ENCODE measurements at regions not wholly inside any gene's neighbourhood (a gene's known extent, or its start where the extent isn't known, plus 50 kb on each side); places are given as distances from the start of the nearest gene placed in this dataset.

DNA sequence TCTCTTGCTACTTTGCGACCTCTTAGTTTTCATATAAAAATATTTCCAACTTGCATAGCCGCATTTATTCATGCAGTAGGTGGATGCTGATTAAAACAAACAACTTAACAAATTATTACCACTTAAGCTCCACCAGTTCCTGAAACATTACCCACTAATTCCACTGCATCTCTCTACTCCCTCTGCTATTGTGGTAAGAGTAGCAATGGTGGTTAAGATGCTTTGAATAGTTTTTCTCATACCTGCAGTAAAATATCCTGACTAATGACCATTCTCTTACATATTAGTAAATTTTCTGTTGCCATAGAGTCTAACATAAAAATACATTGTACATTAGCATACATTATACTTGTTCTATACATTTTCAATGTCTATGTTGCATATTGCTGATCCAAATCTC is 397.6 kb upstream of the PLSCR5 start:
- H3K9me3 ChIP-seq = no peaks in the 10 kb centered on the region
- POLR2A ChIA-PET = no interaction called here
- H3K36me3 ChIP-seq (replicated peaks in 1 of 2; ENCODE audit: control insufficient read depth in 1 of 2, insufficient read depth in 2 of 2, low read length in 1 of 2) = no peaks in the 10 kb centered on the region
- H2AFZ ChIP-seq (ENCODE audit: low read depth) = no peak overlapping the region
- no peak overlapping the region for H3K4me2 ChIP-seq
- H3K79me2 ChIP-seq (ENCODE audit: insufficient read depth) = no peaks in the 10 kb centered on the region
- H3K4me1 ChIP-seq (ENCODE audit: control insufficient read depth in 1 of 2, insufficient read depth in 2 of 2, low read depth in 1 of 2, low read length in 1 of 2) = no peaks in the 10 kb centered on the region
- no peak overlapping the region for H3K4me3 ChIP-seq (ENCODE audit: low read depth in 2 of 2, low read length in 1 of 2)
- DNase-seq = no peak
- 0 out of 2 replicates have a peak, but pooled peaks cover 3% of the 10 kb centered on the region for H3K9me2 ChIP-seq
- H4K20me1 ChIP-seq (ENCODE audit: insufficient read depth) = no peaks in the 10 kb centered on the region
- no peaks in the 10 kb centered on the region for H3F3A ChIP-seq (replicated peaks; ENCODE audit: insufficient read depth)
- H3K9ac ChIP-seq = no peak overlapping the region
- TF ChIP-seq GABPA (IDR thresholded peaks at IDR 0.05; ENCODE audit: low read depth) (no peak), CHD2 (IDR thresholded peaks at IDR 0.05; ENCODE audit: low read length, partially characterized antibody) (no peak), RFX5 (IDR thresholded peaks at IDR 0.05; ENCODE audit: low read length) (no peak), FOXM1 (IDR thresholded peaks at IDR 0.05; ENCODE audit: low read depth) (no peak), SIN3A (IDR thresholded peaks at IDR 0.05; ENCODE audit: borderline replicate concordance, low read depth, low read length) (no peak), NFIC (IDR thresholded peaks at IDR 0.05; ENCODE audit: borderline replicate concordance) (no peak), RCOR1 (IDR thresholded peaks at IDR 0.05; ENCODE audit: low read length) (no peak), GATA2 (CRISPR knock-in tag; IDR thresholded peaks at IDR 0.05) (no peak)
- TF ChIP-seq, protein P1, sequence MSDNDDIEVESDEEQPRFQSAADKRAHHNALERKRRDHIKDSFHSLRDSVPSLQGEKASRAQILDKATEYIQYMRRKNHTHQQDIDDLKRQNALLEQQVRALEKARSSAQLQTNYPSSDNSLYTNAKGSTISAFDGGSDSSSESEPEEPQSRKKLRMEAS (IDR thresholded peaks at IDR 0.05; ENCODE audit: low read depth) = no peak
- TF ChIP-seq, protein P2, sequence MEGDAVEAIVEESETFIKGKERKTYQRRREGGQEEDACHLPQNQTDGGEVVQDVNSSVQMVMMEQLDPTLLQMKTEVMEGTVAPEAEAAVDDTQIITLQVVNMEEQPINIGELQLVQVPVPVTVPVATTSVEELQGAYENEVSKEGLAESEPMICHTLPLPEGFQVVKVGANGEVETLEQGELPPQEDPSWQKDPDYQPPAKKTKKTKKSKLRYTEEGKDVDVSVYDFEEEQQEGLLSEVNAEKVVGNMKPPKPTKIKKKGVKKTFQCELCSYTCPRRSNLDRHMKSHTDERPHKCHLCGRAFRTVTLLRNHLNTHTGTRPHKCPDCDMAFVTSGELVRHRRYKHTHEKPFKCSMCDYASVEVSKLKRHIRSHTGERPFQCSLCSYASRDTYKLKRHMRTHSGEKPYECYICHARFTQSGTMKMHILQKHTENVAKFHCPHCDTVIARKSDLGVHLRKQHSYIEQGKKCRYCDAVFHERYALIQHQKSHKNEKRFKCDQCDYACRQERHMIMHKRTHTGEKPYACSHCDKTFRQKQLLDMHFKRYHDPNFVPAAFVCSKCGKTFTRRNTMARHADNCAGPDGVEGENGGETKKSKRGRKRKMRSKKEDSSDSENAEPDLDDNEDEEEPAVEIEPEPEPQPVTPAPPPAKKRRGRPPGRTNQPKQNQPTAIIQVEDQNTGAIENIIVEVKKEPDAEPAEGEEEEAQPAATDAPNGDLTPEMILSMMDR (IDR thresholded peaks at IDR 0.05) = no peak
- TF ChIP-seq, protein P3, sequence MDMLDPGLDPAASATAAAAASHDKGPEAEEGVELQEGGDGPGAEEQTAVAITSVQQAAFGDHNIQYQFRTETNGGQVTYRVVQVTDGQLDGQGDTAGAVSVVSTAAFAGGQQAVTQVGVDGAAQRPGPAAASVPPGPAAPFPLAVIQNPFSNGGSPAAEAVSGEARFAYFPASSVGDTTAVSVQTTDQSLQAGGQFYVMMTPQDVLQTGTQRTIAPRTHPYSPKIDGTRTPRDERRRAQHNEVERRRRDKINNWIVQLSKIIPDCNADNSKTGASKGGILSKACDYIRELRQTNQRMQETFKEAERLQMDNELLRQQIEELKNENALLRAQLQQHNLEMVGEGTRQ (IDR thresholded peaks at IDR 0.05; ENCODE audit: borderline replicate concordance, low read depth, low read length) = no peak
- WGBS (ENCODE audit: low lambda C conversion rate) = 10% methylated on average over 2 of the region's 2 CpGs
- CTCF ChIA-PET = no interaction called here
- no peaks in the 10 kb centered on the region for H3K27me3 ChIP-seq (ENCODE audit: insufficient read depth)
- no peak overlapping the region for H3K27ac ChIP-seq (ENCODE audit: low read depth in 2 of 2, low read length in 1 of 2)

DNA sequence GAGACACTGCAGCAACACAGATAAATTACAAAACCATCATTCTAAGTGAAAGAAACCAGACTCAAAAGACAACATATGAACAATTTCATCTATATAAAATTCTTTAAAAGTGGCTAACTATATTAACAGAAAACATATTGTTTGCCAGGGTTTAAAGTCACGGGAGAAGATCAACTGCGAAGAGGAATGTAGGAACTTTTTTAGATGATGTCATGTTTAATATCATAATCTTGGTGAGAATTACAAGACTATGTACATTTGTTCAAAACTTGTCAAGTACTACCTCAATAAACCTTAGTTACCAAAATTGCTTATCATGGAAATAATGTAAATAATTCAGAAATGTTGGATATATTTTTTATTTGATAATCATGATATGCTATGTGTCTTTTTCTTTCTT is 395.1 kb upstream of the PLSCR5 start:
- ChIA-PET CTCF (no interaction called here), POLR2A (no interaction called here)
- Histone ChIP-seq H3K4me2 (no peak overlapping the region), H3K36me3 (replicated peaks in 1 of 2; ENCODE audit: control insufficient read depth in 1 of 2, insufficient read depth in 2 of 2, low read length in 1 of 2) (no peaks in the 10 kb centered on the region), H3K9me2 (0 out of 2 replicates have a peak, but pooled peaks cover 4% of the 10 kb centered on the region), H3K27ac (ENCODE audit: low read depth in 2 of 2, low read length in 1 of 2) (no peak overlapping the region), H3K4me3 (ENCODE audit: low read depth in 2 of 2, low read length in 1 of 2) (no peak overlapping the region), H3K9ac (no peak overlapping the region), H3F3A (replicated peaks; ENCODE audit: insufficient read depth) (no peaks in the 10 kb centered on the region), H4K20me1 (ENCODE audit: insufficient read depth) (no peaks in the 10 kb centered on the region), H2AFZ (ENCODE audit: low read depth) (no peak overlapping the region), H3K27me3 (ENCODE audit: insufficient read depth) (no peaks in the 10 kb centered on the region), H3K9me3 (no peaks in the 10 kb centered on the region), H3K4me1 (ENCODE audit: control insufficient read depth in 1 of 2, insufficient read depth in 2 of 2, low read depth in 1 of 2, low read length in 1 of 2) (no peaks in the 10 kb centered on the region), H3K79me2 (ENCODE audit: insufficient read depth) (no peaks in the 10 kb centered on the region)
- no peak for DNase-seq
- WGBS (ENCODE audit: low lambda C conversion rate) = 18% methylated on average over 2 of the region's 2 CpGs
- TF ChIP-seq TCF12 (IDR thresholded peaks at IDR 0.05) = 0 out of 2 replicates have a peak, but pooled peaks have one; percentile 7
- TF ChIP-seq SMC3 (IDR thresholded peaks at IDR 0.05; ENCODE audit: low read depth, low read length) = no peak

Measured in SK-N-SH (cell line).